ENCODE measurements at regions not wholly inside any gene's neighbourhood (a gene's known extent, or its start where the extent isn't known, plus 50 kb on each side); places are given as distances from the start of the nearest gene placed in this dataset.
"Not testable (repeated sequence)": the region's sequence is repeated elsewhere in the genome, so short reads cannot be mapped to it uniquely, and the experiment has no call there.

DNA sequence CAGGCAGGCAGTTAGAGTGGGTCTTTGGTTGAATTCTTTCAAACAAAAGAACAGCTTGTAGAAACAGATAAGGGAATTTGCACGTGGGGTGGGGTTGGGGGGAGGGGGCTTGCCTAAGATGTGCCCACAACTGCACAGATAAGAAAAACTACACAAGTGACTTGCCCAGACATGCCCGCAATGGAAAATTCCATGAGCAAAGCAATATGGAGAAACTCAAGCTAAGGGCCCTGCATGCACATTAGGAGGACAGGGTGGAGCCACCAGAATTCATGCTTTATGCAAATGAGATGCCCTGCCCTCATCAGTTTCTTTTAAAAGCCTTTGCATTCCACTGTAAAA is 755.6 kb upstream of the MIR17HG start:
- no peaks in the 10 kb centered on the region for H3K36me3 ChIP-seq (ENCODE audit: control insufficient read depth in 3 of 3, insufficient read depth in 2 of 3, low read depth in 1 of 3, low read length in 3 of 3)
- H3K27ac ChIP-seq (ENCODE audit: low read depth in 1 of 3, low read length in 2 of 3), result no peak overlapping the region
- no peak for DNase-seq
- no peak for FAIRE-seq
- no peaks in the 10 kb centered on the region for H3K27me3 ChIP-seq (ENCODE audit: control insufficient read depth in 3 of 3, insufficient read depth in 3 of 3, low read length in 3 of 3)
- H3K4me3 ChIP-seq (ENCODE audit: low read depth in 1 of 3, low read length in 3 of 3), result no peak overlapping the region
- H3K9me3 ChIP-seq (ENCODE audit: control insufficient read depth in 2 of 2, insufficient read depth in 1 of 2, low read depth in 1 of 2, low read length in 1 of 2), result peaks cover 0 to 3% of the 10 kb centered on the region in 2 donors
- H3K4me1 ChIP-seq (ENCODE audit: control insufficient read depth in 3 of 3, insufficient read depth in 2 of 3, low read depth in 1 of 3, low read length in 2 of 3), result no peaks in the 10 kb centered on the region
- WGBS, 3 donors, result 45 to 59% (median 47%) methylated on average over 2 of the region's 2 CpGs

DNA sequence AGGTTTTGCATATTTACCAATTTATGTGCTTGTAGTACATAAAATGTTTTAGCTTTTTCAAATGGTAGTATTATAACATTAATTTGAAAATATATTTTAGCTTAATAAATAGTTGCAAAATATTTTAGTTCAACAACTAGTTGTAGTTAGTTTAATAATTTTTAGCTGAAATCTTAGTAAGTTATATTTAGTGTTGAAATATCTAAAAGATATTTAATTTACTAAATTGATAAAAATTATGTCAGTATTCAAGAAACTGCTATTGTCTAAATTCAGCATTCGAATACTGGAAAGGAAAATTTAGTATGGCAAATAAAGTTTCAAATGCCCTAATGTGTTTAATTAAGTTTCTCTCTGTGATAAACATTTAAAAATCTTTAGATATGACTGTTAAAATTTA is 754.5 kb upstream of the MIR17HG start:
- FAIRE-seq (peak; percentile 80), DNase-seq (no peak)
- H3K4me1 ChIP-seq (ENCODE audit: control insufficient read depth in 3 of 3, insufficient read depth in 2 of 3, low read depth in 1 of 3, low read length in 2 of 3), result no peaks in the 10 kb centered on the region
- peaks cover 0 to 3% of the 10 kb centered on the region in 2 donors for H3K9me3 ChIP-seq (ENCODE audit: control insufficient read depth in 2 of 2, insufficient read depth in 1 of 2, low read depth in 1 of 2, low read length in 1 of 2)
- no peaks in the 10 kb centered on the region for H3K27me3 ChIP-seq (ENCODE audit: control insufficient read depth in 3 of 3, insufficient read depth in 3 of 3, low read length in 3 of 3)
- no peak overlapping the region for H3K4me3 ChIP-seq (ENCODE audit: low read depth in 1 of 3, low read length in 3 of 3)
- whole genome bisulfite sequencing, 3 donors, result 81 to 89% (median 84%) methylated on average over 1 of the region's 1 CpG
- no peaks in the 10 kb centered on the region for H3K36me3 ChIP-seq (ENCODE audit: control insufficient read depth in 3 of 3, insufficient read depth in 2 of 3, low read depth in 1 of 3, low read length in 3 of 3)
- no peak overlapping the region for H3K27ac ChIP-seq (ENCODE audit: low read depth in 1 of 3, low read length in 2 of 3)

DNA sequence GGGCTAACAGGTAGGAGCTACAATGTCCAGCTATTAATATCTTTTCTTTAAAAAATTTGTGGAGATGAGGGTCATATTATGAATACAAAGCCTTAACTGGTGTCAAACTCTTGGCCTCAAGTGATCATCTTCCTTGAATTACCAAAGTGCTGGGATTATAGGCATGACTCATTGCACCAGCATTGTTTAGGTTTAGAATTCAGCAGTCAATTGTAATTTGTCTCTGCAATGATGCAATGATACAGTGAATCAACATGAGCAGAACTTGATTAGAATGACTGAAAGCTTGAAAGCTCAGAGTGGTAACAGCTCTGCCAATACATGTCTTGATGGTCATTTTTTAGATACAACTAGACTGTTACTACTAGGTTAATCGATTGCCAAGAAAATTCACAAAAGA is 752.8 kb upstream of the MIR17HG start:
- H3K36me3 ChIP-seq (ENCODE audit: control insufficient read depth in 3 of 3, insufficient read depth in 2 of 3, low read depth in 1 of 3, low read length in 3 of 3), result no peaks in the 10 kb centered on the region
- FAIRE-seq, result no peak
- no peak overlapping the region for H3K27ac ChIP-seq (ENCODE audit: low read depth in 1 of 3, low read length in 2 of 3)
- H3K4me3 ChIP-seq (ENCODE audit: low read depth in 1 of 3, low read length in 3 of 3), result no peak overlapping the region
- H3K4me1 ChIP-seq (ENCODE audit: control insufficient read depth in 3 of 3, insufficient read depth in 2 of 3, low read depth in 1 of 3, low read length in 2 of 3), result no peaks in the 10 kb centered on the region
- peaks cover 0 to 3% of the 10 kb centered on the region in 2 donors for H3K9me3 ChIP-seq (ENCODE audit: control insufficient read depth in 2 of 2, insufficient read depth in 1 of 2, low read depth in 1 of 2, low read length in 1 of 2)
- 84 to 92% (median 91%) methylated on average over 1 of the region's 1 CpG for WGBS, 3 donors
- H3K27me3 ChIP-seq (ENCODE audit: control insufficient read depth in 3 of 3, insufficient read depth in 3 of 3, low read length in 3 of 3), result no peaks in the 10 kb centered on the region
- no peak for DNase-seq

DNA sequence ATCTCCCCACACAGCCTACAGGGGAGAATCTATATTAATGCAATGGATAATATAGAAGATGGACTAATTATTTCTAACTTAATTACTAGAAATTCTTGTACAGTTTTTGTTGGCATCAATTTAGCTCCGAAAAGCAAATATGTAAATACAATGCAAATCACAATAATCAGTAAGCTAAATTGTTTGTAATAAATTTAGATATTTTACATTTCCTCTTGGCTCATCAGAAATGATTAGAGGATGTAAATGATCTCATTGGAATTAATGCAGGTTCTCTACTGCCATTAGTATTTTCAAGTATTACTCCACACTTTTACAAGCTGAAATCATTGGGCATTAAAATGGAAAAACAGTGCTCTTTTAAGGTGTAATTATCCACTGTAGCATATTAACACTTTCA is 741.8 kb upstream of the MIR17HG start:
- H3K27me3 ChIP-seq (ENCODE audit: control insufficient read depth in 3 of 3, insufficient read depth in 3 of 3, low read length in 3 of 3), result no peaks in the 10 kb centered on the region
- DNase-seq, result no peak
- no peaks in the 10 kb centered on the region for H3K4me1 ChIP-seq (ENCODE audit: control insufficient read depth in 3 of 3, insufficient read depth in 2 of 3, low read depth in 1 of 3, low read length in 2 of 3)
- no peak overlapping the region for H3K27ac ChIP-seq (ENCODE audit: low read depth in 1 of 3, low read length in 2 of 3)
- 73 to 82% (median 79%) methylated on average over 1 of the region's 1 CpG for WGBS, 3 donors
- H3K4me3 ChIP-seq (ENCODE audit: low read depth in 1 of 3, low read length in 3 of 3), result no peak overlapping the region
- H3K36me3 ChIP-seq (ENCODE audit: control insufficient read depth in 3 of 3, insufficient read depth in 2 of 3, low read depth in 1 of 3, low read length in 3 of 3), result no peaks in the 10 kb centered on the region
- FAIRE-seq, result no peak
- H3K9me3 ChIP-seq (ENCODE audit: control insufficient read depth in 2 of 2, insufficient read depth in 1 of 2, low read depth in 1 of 2, low read length in 1 of 2), result no peaks in the 10 kb centered on the region

GRCh38 chr13:90606921-90607320 is 740.6 kb upstream of the MIR17HG start:
- not testable (repeated sequence) for H3K27ac ChIP-seq (ENCODE audit: low read depth in 1 of 3, low read length in 2 of 3); H3K4me3 ChIP-seq (ENCODE audit: low read depth in 1 of 3, low read length in 3 of 3)

DNA sequence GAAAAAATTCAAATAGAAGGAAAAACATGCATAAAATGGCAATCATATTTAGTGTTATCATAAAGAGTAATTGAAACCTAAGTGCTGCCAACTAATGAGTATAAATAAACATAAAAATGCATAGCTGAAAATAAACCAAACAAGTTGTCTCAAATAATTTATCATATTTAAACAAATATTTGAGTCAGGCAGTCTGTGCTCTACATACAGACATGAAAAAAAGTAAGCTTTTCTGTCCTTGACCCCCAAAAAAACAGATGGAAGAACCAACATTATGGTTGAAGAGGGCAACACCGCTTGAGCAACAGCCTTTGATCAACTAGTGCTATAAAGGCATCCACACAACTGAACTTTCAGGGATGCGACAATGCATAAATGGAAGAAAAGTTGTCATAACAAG is 735.1 kb upstream of the MIR17HG start:
- H3K4me3 ChIP-seq (ENCODE audit: low read depth in 1 of 3, low read length in 3 of 3), result no peak overlapping the region
- H3K36me3 ChIP-seq (ENCODE audit: control insufficient read depth in 3 of 3, insufficient read depth in 2 of 3, low read depth in 1 of 3, low read length in 3 of 3), result no peaks in the 10 kb centered on the region
- no peaks in the 10 kb centered on the region for H3K27me3 ChIP-seq (ENCODE audit: control insufficient read depth in 3 of 3, insufficient read depth in 3 of 3, low read length in 3 of 3)
- FAIRE-seq (no peak), DNase-seq (no peak)
- peaks cover 0 to 16% of the 10 kb centered on the region in 2 donors for H3K9me3 ChIP-seq (ENCODE audit: control insufficient read depth in 2 of 2, insufficient read depth in 1 of 2, low read depth in 1 of 2, low read length in 1 of 2)
- no peak overlapping the region for H3K27ac ChIP-seq (ENCODE audit: low read depth in 1 of 3, low read length in 2 of 3)
- WGBS, 3 donors, result 64 to 92% (median 80%) methylated on average over 2 of the region's 2 CpGs
- no peaks in the 10 kb centered on the region for H3K4me1 ChIP-seq (ENCODE audit: control insufficient read depth in 3 of 3, insufficient read depth in 2 of 3, low read depth in 1 of 3, low read length in 2 of 3)

More at GRCh38 chr13:90606921-90607320, 740.6 kb upstream of the MIR17HG start:
- DNase-seq; H3K36me3 ChIP-seq (ENCODE audit: control insufficient read depth in 3 of 3, insufficient read depth in 2 of 3, low read depth in 1 of 3, low read length in 3 of 3); H3K27me3 ChIP-seq (ENCODE audit: control insufficient read depth in 3 of 3, insufficient read depth in 3 of 3, low read length in 3 of 3); H3K9me3 ChIP-seq (ENCODE audit: control insufficient read depth in 2 of 2, insufficient read depth in 1 of 2, low read depth in 1 of 2, low read length in 1 of 2); FAIRE-seq; H3K4me1 ChIP-seq (ENCODE audit: control insufficient read depth in 3 of 3, insufficient read depth in 2 of 3, low read depth in 1 of 3, low read length in 2 of 3): not testable (repeated sequence)
- whole genome bisulfite sequencing, 3 donors, result 81 to 85% (median 82%) methylated on average over 6 of the region's 6 CpGs

- peaks cover 0 to 24% of the 10 kb centered on the region in 2 donors for H3K9me3 ChIP-seq (ENCODE audit: control insufficient read depth in 2 of 2, insufficient read depth in 1 of 2, low read depth in 1 of 2, low read length in 1 of 2)
- no peaks in the 10 kb centered on the region for H3K36me3 ChIP-seq (ENCODE audit: control insufficient read depth in 3 of 3, insufficient read depth in 2 of 3, low read depth in 1 of 3, low read length in 3 of 3)
- no peaks in the 10 kb centered on the region for H3K4me1 ChIP-seq (ENCODE audit: control insufficient read depth in 3 of 3, insufficient read depth in 2 of 3, low read depth in 1 of 3, low read length in 2 of 3)
- FAIRE-seq (no peak), DNase-seq (no peak)
- H3K27me3 ChIP-seq (ENCODE audit: control insufficient read depth in 3 of 3, insufficient read depth in 3 of 3, low read length in 3 of 3), result no peaks in the 10 kb centered on the region
- 85 to 89% (median 87%) methylated on average over 12 of the region's 12 CpGs for WGBS, 3 donors
- H3K27ac ChIP-seq (ENCODE audit: low read depth in 1 of 3, low read length in 2 of 3), result no peak overlapping the region
- H3K4me3 ChIP-seq (ENCODE audit: low read depth in 1 of 3, low read length in 3 of 3), result no peak overlapping the region
Observed at GRCh38 chr13:90613076-90613795, 734.3 kb upstream of the MIR17HG start.

DNA sequence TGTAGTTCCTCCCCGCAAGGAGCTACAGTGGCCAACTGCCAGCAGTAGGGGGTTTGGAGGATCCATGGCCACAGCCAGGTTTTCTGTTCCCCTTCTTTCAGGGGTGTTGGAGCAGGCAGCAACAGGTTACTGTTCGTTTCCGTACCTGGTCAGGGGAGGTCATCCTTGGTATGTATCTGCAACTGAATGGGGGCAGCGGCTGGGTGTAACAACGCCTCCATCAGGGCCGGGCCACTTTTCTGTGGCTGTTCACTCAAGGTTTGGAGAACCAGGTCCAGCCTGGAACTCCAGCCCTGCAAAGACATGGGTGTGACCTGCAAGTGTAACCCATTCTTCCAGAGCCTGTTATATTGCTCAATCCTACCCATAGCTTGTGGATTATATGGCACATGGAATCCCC is 732.3 kb upstream of the MIR17HG start:
- 90 to 96% (median 92%) methylated on average over 6 of the region's 6 CpGs for WGBS, 3 donors
- Histone ChIP-seq H3K27ac (ENCODE audit: low read depth in 1 of 3, low read length in 2 of 3) (no peak overlapping the region), H3K27me3 (ENCODE audit: control insufficient read depth in 3 of 3, insufficient read depth in 3 of 3, low read length in 3 of 3) (no peaks in the 10 kb centered on the region), H3K4me1 (ENCODE audit: control insufficient read depth in 3 of 3, insufficient read depth in 2 of 3, low read depth in 1 of 3, low read length in 2 of 3) (no peaks in the 10 kb centered on the region), H3K4me3 (ENCODE audit: low read depth in 1 of 3, low read length in 3 of 3) (no peak overlapping the region), H3K36me3 (ENCODE audit: control insufficient read depth in 3 of 3, insufficient read depth in 2 of 3, low read depth in 1 of 3, low read length in 3 of 3) (no peaks in the 10 kb centered on the region), H3K9me3 (ENCODE audit: control insufficient read depth in 2 of 2, insufficient read depth in 1 of 2, low read depth in 1 of 2, low read length in 1 of 2) (peaks cover 0 to 28% of the 10 kb centered on the region in 2 donors)
- DNase-seq (no peak), FAIRE-seq (no peak)

DNA sequence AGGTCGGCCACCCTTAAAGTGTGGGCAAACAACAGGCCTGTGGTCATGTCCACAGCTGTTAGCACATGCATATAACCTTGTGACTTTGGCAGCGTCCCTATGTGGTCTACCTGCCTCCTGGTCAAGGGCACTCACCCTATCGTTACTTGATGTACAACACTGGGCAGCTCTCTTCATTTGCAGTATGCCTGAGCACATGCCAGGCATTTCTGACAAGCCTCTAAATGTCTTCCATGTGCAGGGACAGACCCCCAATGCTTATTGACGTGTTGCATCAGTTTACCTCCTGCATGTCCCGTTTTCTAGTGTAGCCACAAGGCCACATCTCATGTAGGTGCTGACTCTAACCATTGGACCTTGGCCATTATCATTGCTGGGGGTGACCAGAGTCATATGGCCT is 731.7 kb upstream of the MIR17HG start:
- Histone ChIP-seq H3K36me3 (ENCODE audit: control insufficient read depth in 3 of 3, insufficient read depth in 2 of 3, low read depth in 1 of 3, low read length in 3 of 3) (no peaks in the 10 kb centered on the region), H3K4me1 (ENCODE audit: control insufficient read depth in 3 of 3, insufficient read depth in 2 of 3, low read depth in 1 of 3, low read length in 2 of 3) (no peaks in the 10 kb centered on the region), H3K27ac (ENCODE audit: low read depth in 1 of 3, low read length in 2 of 3) (no peak overlapping the region), H3K4me3 (ENCODE audit: low read depth in 1 of 3, low read length in 3 of 3) (no peak overlapping the region), H3K9me3 (ENCODE audit: control insufficient read depth in 2 of 2, insufficient read depth in 1 of 2, low read depth in 1 of 2, low read length in 1 of 2) (peaks cover 0 to 28% of the 10 kb centered on the region in 2 donors), H3K27me3 (ENCODE audit: control insufficient read depth in 3 of 3, insufficient read depth in 3 of 3, low read length in 3 of 3) (no peaks in the 10 kb centered on the region)
- DNase-seq (no peak), FAIRE-seq (no peak)
- 71 to 85% (median 72%) methylated on average over 5 of the region's 5 CpGs for WGBS, 3 donors

All from small intestine (tissue), 7 donors.